ENCODE measurements at regions not wholly inside any gene's neighbourhood (a gene's known extent, or its start where the extent isn't known, plus 50 kb on each side); places are given as distances from the start of the nearest gene placed in this dataset.
"Not testable (repeated sequence)": the region's sequence is repeated elsewhere in the genome, so short reads cannot be mapped to it uniquely, and the experiment has no call there.

DNA sequence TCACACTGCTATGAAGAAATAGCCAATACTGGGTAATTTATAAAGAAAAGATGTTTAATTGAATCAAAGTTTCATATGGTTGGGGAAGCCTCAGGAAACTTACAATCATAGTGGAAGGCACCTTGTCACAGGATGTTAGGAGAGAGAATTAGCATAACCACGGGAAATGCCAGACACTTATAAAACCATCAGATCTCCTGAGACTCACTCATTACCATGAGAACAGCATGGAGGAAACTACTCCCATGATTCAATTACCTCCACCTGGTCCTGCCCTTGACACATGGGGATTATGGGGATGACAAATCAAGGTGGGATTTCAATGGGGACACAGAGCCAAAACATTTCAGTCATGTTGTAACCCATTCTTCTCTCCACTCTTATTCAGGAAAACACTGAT is 472.9 kb upstream of the FSIP2 start:
- no CpG with 5 or more reads among the region's 1 CpG for WGBS
- no peaks in the 10 kb centered on the region for H3K36me3 ChIP-seq (ENCODE audit: control insufficient read depth in 1 of 2, insufficient read depth in 2 of 2, low read depth in 1 of 2, low read length in 2 of 2)
- no peak overlapping the region for H3K4ac ChIP-seq (ENCODE audit: low read depth in 1 of 2, low read length in 2 of 2)
- H2BK120ac ChIP-seq (ENCODE audit: low read depth, low read length): no peak overlapping the region
- H2AK5ac ChIP-seq (ENCODE audit: low read length, severe bottlenecking): no peak overlapping the region
- no peak overlapping the region for H3K18ac ChIP-seq (ENCODE audit: low read depth in 1 of 2, low read length in 2 of 2)
- H3K23ac ChIP-seq (ENCODE audit: low read length in 2 of 2): no peak overlapping the region
- no peak overlapping the region for H3K4me2 ChIP-seq (ENCODE audit: low read length, poor library complexity, severe bottlenecking)
- no peak overlapping the region for H2BK5ac ChIP-seq (ENCODE audit: low read depth, low read length, poor library complexity, severe bottlenecking)
- DNase-seq: no peak
- no peaks in the 10 kb centered on the region for H3K27me3 ChIP-seq (ENCODE audit: control insufficient read depth in 1 of 2, insufficient read depth in 1 of 2, low read length in 2 of 2)
- no peak overlapping the region for H2BK15ac ChIP-seq (ENCODE audit: low read depth, poor library complexity, severe bottlenecking)
- H4K91ac ChIP-seq (ENCODE audit: low read length): no peak overlapping the region
- no peak overlapping the region for H2AFZ ChIP-seq (ENCODE audit: low read depth, low read length)
- no peak overlapping the region for H2BK12ac ChIP-seq (ENCODE audit: low read length in 2 of 2)
- no peaks in the 10 kb centered on the region for H3K9me3 ChIP-seq (ENCODE audit: control insufficient read depth, low read length)
- no peak overlapping the region for H4K8ac ChIP-seq (ENCODE audit: low read length)
- no peak overlapping the region for H3K14ac ChIP-seq (ENCODE audit: low read length in 2 of 2)
- no peak overlapping the region for H3K9ac ChIP-seq (ENCODE audit: low read length)
- H3K4me1 ChIP-seq (ENCODE audit: control insufficient read depth, insufficient read depth, low read depth, low read length): no peaks in the 10 kb centered on the region
- H3K27ac ChIP-seq (ENCODE audit: low read length, poor library complexity, severe bottlenecking): no peak overlapping the region
- no peaks in the 10 kb centered on the region for H3K79me1 ChIP-seq (replicated peaks; ENCODE audit: low read length, poor library complexity, severe bottlenecking)
- no peak overlapping the region for H3K4me3 ChIP-seq (ENCODE audit: insufficient read depth in 1 of 2, low read depth in 1 of 2, low read length in 2 of 2)

DNA sequence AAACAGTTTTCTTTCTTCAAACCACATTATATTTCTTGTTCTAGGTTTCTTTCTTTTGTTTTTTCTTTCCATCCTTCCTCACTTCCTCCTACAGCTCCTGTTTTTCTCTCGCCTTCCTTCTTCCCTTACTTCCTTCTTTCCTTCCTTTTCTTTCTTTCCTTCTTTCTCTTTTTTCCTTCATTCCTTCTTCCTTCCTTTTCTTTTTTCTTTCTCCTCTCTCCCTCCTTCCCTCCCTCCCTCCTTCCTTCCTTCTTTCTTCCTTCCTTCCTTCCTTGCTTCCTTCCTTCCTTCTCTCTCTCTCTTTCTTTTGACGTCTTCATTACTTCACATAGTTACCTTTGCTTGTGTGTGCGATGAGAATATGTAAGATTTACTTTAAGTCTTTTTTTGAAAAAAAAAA is 470.0 kb upstream of the FSIP2 start:
- H3K18ac ChIP-seq (ENCODE audit: low read depth in 1 of 2, low read length in 2 of 2): no peak overlapping the region
- DNase-seq: no peak
- WGBS: 93% methylated on average over 1 of the region's 3 CpGs
- no peak overlapping the region for H3K4ac ChIP-seq (ENCODE audit: low read depth in 1 of 2, low read length in 2 of 2)
- no peak overlapping the region for H3K4me2 ChIP-seq (ENCODE audit: low read length, poor library complexity, severe bottlenecking)
- H4K8ac ChIP-seq (ENCODE audit: low read length): no peak overlapping the region
- H2BK5ac ChIP-seq (ENCODE audit: low read depth, low read length, poor library complexity, severe bottlenecking): no peak overlapping the region
- no peaks in the 10 kb centered on the region for H3K27me3 ChIP-seq (ENCODE audit: control insufficient read depth in 1 of 2, insufficient read depth in 1 of 2, low read length in 2 of 2)
- no peak overlapping the region for H4K91ac ChIP-seq (ENCODE audit: low read length)
- no peaks in the 10 kb centered on the region for H3K4me1 ChIP-seq (ENCODE audit: control insufficient read depth, insufficient read depth, low read depth, low read length)
- H3K14ac ChIP-seq (ENCODE audit: low read length in 2 of 2): no peak overlapping the region
- H3K9me3 ChIP-seq (ENCODE audit: control insufficient read depth, low read length): no peaks in the 10 kb centered on the region
- no peak overlapping the region for H2BK120ac ChIP-seq (ENCODE audit: low read depth, low read length)
- no peak overlapping the region for H2BK15ac ChIP-seq (ENCODE audit: low read depth, poor library complexity, severe bottlenecking)
- no peak overlapping the region for H2BK12ac ChIP-seq (ENCODE audit: low read length in 2 of 2)
- H3K27ac ChIP-seq (ENCODE audit: low read length, poor library complexity, severe bottlenecking): no peak overlapping the region
- H2AFZ ChIP-seq (ENCODE audit: low read depth, low read length): no peak overlapping the region
- no peaks in the 10 kb centered on the region for H3K79me1 ChIP-seq (replicated peaks; ENCODE audit: low read length, poor library complexity, severe bottlenecking)
- no peak overlapping the region for H3K23ac ChIP-seq (ENCODE audit: low read length in 2 of 2)
- H3K9ac ChIP-seq (ENCODE audit: low read length): no peak overlapping the region
- no peak overlapping the region for H3K4me3 ChIP-seq (ENCODE audit: insufficient read depth in 1 of 2, low read depth in 1 of 2, low read length in 2 of 2)
- H2AK5ac ChIP-seq (ENCODE audit: low read length, severe bottlenecking): no peak overlapping the region
- no peaks in the 10 kb centered on the region for H3K36me3 ChIP-seq (ENCODE audit: control insufficient read depth in 1 of 2, insufficient read depth in 2 of 2, low read depth in 1 of 2, low read length in 2 of 2)

DNA sequence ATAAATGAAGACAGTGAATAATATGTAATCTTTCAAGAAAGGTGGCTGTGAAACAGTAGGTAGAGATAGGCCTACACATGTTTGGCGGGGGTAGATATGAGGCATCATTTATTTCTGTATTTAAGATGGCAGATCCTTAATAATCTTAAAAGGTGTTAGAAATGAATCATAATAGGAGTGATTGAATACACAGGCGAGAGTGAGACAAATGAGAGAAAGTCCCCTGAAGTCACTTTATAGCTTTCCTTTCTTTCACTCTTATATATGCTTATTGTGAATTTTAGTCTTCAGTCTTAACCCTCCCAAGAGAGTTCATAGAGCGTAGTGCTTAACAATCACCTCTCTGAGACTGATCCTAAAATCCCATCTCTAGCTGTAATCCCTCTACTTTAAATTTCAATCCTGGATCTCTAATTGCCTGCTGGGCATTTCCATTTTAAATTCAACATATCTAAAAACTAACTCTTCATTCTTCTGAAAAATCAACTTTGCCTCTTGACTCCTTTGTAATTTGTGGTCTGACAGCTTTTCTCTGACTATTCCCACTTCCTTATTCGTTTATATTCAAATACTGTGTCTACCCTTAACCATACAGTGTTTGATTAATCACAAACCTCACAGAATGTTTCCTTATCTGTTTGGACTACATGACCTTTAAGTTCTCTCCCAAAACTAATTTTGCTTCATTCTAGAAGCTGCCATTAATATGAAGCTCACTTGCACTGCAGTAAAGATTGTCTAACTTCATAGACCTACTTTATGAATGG is 463.7 kb upstream of the FSIP2 start:
- Histone ChIP-seq H3K4me1 (ENCODE audit: control insufficient read depth, insufficient read depth, low read depth, low read length) (no peaks in the 10 kb centered on the region), H2AK5ac (ENCODE audit: low read length, severe bottlenecking) (no peak overlapping the region), H3K4me2 (ENCODE audit: low read length, poor library complexity, severe bottlenecking) (no peak overlapping the region), H3K27ac (ENCODE audit: low read length, poor library complexity, severe bottlenecking) (no peak overlapping the region), H4K91ac (ENCODE audit: low read length) (no peak overlapping the region), H3K4me3 (ENCODE audit: insufficient read depth in 1 of 2, low read depth in 1 of 2, low read length in 2 of 2) (no peak overlapping the region), H2BK5ac (ENCODE audit: low read depth, low read length, poor library complexity, severe bottlenecking) (no peak overlapping the region), H3K9ac (ENCODE audit: low read length) (no peak overlapping the region), H3K27me3 (ENCODE audit: control insufficient read depth in 1 of 2, insufficient read depth in 1 of 2, low read length in 2 of 2) (no peaks in the 10 kb centered on the region), H3K9me3 (ENCODE audit: control insufficient read depth, low read length) (no peaks in the 10 kb centered on the region), H3K4ac (ENCODE audit: low read depth in 1 of 2, low read length in 2 of 2) (no peak overlapping the region), H2BK15ac (ENCODE audit: low read depth, poor library complexity, severe bottlenecking) (no peak overlapping the region), H2BK120ac (ENCODE audit: low read depth, low read length) (no peak overlapping the region), H3K79me1 (replicated peaks; ENCODE audit: low read length, poor library complexity, severe bottlenecking) (no peaks in the 10 kb centered on the region), H3K18ac (ENCODE audit: low read depth in 1 of 2, low read length in 2 of 2) (no peak overlapping the region), H3K14ac (ENCODE audit: low read length in 2 of 2) (no peak overlapping the region), H3K36me3 (ENCODE audit: control insufficient read depth in 1 of 2, insufficient read depth in 2 of 2, low read depth in 1 of 2, low read length in 2 of 2) (no peaks in the 10 kb centered on the region), H2AFZ (ENCODE audit: low read depth, low read length) (no peak overlapping the region), H2BK12ac (ENCODE audit: low read length in 2 of 2) (no peak overlapping the region), H4K8ac (ENCODE audit: low read length) (no peak overlapping the region), H3K23ac (ENCODE audit: low read length in 2 of 2) (no peak overlapping the region)
- 88% methylated on average over 4 of the region's 4 CpGs for WGBS
- DNase-seq: no peak

DNA sequence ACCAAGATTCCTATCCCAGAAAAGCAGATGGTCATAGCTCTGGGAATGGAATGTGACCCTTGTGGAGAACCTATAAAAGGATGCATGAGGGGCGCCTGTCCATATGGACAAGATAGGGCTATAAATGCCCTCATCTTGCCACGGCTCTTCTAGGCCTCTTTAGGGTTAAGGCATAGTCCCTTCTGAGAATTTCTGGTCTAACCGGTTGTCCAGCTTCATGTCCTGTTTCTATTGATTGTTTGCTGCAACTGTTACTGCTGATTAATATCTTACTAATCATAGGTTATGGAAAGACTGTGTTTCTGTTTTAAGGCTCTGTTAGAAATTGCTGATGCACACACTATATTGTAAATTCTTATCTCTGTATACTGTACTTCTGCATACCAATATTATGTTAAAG is 462.6 kb upstream of the FSIP2 start:
- not testable (repeated sequence) for H3K4me1 ChIP-seq (ENCODE audit: control insufficient read depth, insufficient read depth, low read depth, low read length); H3K9me3 ChIP-seq (ENCODE audit: control insufficient read depth, low read length); H2BK12ac ChIP-seq (ENCODE audit: low read length in 2 of 2); H2BK5ac ChIP-seq (ENCODE audit: low read depth, low read length, poor library complexity, severe bottlenecking); H3K4me2 ChIP-seq (ENCODE audit: low read length, poor library complexity, severe bottlenecking); DNase-seq; H3K4ac ChIP-seq (ENCODE audit: low read depth in 1 of 2, low read length in 2 of 2); H2BK120ac ChIP-seq (ENCODE audit: low read depth, low read length); H3K79me1 ChIP-seq (replicated peaks; ENCODE audit: low read length, poor library complexity, severe bottlenecking); H2AK5ac ChIP-seq (ENCODE audit: low read length, severe bottlenecking); H3K23ac ChIP-seq (ENCODE audit: low read length in 2 of 2); H3K14ac ChIP-seq (ENCODE audit: low read length in 2 of 2); H4K8ac ChIP-seq (ENCODE audit: low read length); H3K9ac ChIP-seq (ENCODE audit: low read length); H3K27ac ChIP-seq (ENCODE audit: low read length, poor library complexity, severe bottlenecking); H3K4me3 ChIP-seq (ENCODE audit: insufficient read depth in 1 of 2, low read depth in 1 of 2, low read length in 2 of 2); H3K27me3 ChIP-seq (ENCODE audit: control insufficient read depth in 1 of 2, insufficient read depth in 1 of 2, low read length in 2 of 2); H3K36me3 ChIP-seq (ENCODE audit: control insufficient read depth in 1 of 2, insufficient read depth in 2 of 2, low read depth in 1 of 2, low read length in 2 of 2); H4K91ac ChIP-seq (ENCODE audit: low read length); H3K18ac ChIP-seq (ENCODE audit: low read depth in 1 of 2, low read length in 2 of 2); H2BK15ac ChIP-seq (ENCODE audit: low read depth, poor library complexity, severe bottlenecking)
- peak overlapping the region; percentile 27 for H2AFZ ChIP-seq (ENCODE audit: low read depth, low read length)
- 97% methylated on average over 3 of the region's 3 CpGs for WGBS
